C4-2B (cell line): ENCODE measurements at regions not wholly inside any gene's neighbourhood (a gene's known extent, or its start where the extent isn't known, plus 50 kb on each side); places are given as distances from the start of the nearest gene placed in this dataset.

Experiments
- ZFX ChIP-seq: fragments of 450-650 bp; IDR thresholded peaks from 2 replicates; pipeline ENCODE4 v1.6.1; 2017
- TF ChIP-seq, protein P1 (sequence below): fragments of 450-650 bp; conservative IDR thresholded peaks from 2 replicates; pipeline ENCODE4 v1.5.1; 2017; ENCODE audit warnings: mild to moderate bottlenecking

DNA sequence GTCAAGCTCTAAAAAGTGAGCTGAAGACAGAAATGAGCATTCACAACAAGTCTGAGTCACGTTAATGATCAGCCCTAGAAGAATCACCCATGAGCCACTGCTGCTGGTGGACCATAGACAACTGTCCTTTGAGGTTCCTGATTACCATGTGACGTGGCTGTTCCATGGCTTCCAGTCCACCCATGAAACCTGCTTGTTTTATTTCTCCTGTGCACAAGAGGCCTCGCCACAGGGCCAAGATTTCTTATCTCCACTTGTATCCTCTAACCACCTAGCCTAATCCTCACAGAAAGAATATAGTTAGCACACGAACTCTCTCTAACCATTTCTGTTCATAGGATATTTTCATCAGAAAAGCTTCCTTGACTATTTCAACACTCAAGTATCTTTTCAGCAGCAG is 242.7 kb downstream of the MREG start:
- TF ChIP-seq, protein P1, sequence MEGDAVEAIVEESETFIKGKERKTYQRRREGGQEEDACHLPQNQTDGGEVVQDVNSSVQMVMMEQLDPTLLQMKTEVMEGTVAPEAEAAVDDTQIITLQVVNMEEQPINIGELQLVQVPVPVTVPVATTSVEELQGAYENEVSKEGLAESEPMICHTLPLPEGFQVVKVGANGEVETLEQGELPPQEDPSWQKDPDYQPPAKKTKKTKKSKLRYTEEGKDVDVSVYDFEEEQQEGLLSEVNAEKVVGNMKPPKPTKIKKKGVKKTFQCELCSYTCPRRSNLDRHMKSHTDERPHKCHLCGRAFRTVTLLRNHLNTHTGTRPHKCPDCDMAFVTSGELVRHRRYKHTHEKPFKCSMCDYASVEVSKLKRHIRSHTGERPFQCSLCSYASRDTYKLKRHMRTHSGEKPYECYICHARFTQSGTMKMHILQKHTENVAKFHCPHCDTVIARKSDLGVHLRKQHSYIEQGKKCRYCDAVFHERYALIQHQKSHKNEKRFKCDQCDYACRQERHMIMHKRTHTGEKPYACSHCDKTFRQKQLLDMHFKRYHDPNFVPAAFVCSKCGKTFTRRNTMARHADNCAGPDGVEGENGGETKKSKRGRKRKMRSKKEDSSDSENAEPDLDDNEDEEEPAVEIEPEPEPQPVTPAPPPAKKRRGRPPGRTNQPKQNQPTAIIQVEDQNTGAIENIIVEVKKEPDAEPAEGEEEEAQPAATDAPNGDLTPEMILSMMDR, result no peak
- TF ChIP-seq ZFX, result no peak
